ENCODE measurements at regions not wholly inside any gene's neighbourhood (a gene's known extent, or its start where the extent isn't known, plus 50 kb on each side); places are given as distances from the start of the nearest gene placed in this dataset.

DNA sequence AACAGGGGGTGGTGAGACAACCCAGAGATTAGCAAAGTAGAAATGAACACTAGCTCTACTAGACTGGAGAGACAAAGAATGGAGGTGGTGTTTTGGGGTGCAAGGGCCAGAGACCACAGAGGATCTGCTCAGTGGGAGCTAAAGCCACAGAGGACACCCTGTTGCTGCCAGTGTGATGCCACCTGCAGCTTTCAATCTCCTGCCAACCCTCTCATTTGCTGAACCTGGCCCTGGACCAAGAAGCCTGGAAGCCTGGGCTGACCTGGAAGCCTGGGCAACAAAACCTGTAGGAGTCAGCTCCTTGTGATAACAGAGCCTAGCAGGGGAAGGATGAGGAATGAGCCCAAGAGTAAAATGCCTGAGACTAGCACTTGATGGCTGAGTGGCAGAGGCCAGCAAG lies 81.1 kb upstream of the ADO start:
- Histone ChIP-seq H4K20me1 (ENCODE audit: insufficient read depth) (no peaks in the 10 kb centered on the region), H3K79me2 (ENCODE audit: insufficient read depth) (no peaks in the 10 kb centered on the region), H3K9me3 (no peaks in the 10 kb centered on the region), H3F3A (replicated peaks; ENCODE audit: insufficient read depth) (no peaks in the 10 kb centered on the region), H3K4me3 (ENCODE audit: low read depth in 2 of 2, low read length in 1 of 2) (no peak overlapping the region), H3K36me3 (replicated peaks in 1 of 2; ENCODE audit: control insufficient read depth in 1 of 2, insufficient read depth in 2 of 2, low read length in 1 of 2) (no peaks in the 10 kb centered on the region), H3K4me1 (ENCODE audit: control insufficient read depth in 1 of 2, insufficient read depth in 2 of 2, low read depth in 1 of 2, low read length in 1 of 2) (no peaks in the 10 kb centered on the region), H3K9ac (no peak overlapping the region), H3K27me3 (ENCODE audit: insufficient read depth) (peaks cover 17% of the 10 kb centered on the region; the same call in 1 of the 2 replicates), H3K4me2 (no peak overlapping the region), H3K9me2 (no peaks in the 10 kb centered on the region), H3K27ac (ENCODE audit: low read depth in 2 of 2, low read length in 1 of 2) (no peak overlapping the region), H2AFZ (ENCODE audit: low read depth) (no peak overlapping the region)
- no peak for TF ChIP-seq CTCF (IDR thresholded peaks at IDR 0.05)
- TF ChIP-seq FOXM1 (IDR thresholded peaks at IDR 0.05; ENCODE audit: low read depth): no peak
- TF ChIP-seq, protein P1, sequence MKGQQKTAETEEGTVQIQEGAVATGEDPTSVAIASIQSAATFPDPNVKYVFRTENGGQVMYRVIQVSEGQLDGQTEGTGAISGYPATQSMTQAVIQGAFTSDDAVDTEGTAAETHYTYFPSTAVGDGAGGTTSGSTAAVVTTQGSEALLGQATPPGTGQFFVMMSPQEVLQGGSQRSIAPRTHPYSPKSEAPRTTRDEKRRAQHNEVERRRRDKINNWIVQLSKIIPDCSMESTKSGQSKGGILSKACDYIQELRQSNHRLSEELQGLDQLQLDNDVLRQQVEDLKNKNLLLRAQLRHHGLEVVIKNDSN (IDR thresholded peaks at IDR 0.05; ENCODE audit: borderline replicate concordance, low read depth): no peak
- TF ChIP-seq CHD2 (IDR thresholded peaks at IDR 0.05; ENCODE audit: low read length, partially characterized antibody): no peak
- no peak for TF ChIP-seq EZH2phosphoT487 (IDR thresholded peaks at IDR 0.05; ENCODE audit: borderline replicate concordance, low read depth)
- TF ChIP-seq JUND (IDR thresholded peaks at IDR 0.05): no peak
- TF ChIP-seq MEF2A (IDR thresholded peaks at IDR 0.05; ENCODE audit: borderline replicate concordance, low read depth): no peak
- no peak for DNase-seq
- ChIA-PET POLR2A (no interaction called here), CTCF (no interaction called here)

DNA sequence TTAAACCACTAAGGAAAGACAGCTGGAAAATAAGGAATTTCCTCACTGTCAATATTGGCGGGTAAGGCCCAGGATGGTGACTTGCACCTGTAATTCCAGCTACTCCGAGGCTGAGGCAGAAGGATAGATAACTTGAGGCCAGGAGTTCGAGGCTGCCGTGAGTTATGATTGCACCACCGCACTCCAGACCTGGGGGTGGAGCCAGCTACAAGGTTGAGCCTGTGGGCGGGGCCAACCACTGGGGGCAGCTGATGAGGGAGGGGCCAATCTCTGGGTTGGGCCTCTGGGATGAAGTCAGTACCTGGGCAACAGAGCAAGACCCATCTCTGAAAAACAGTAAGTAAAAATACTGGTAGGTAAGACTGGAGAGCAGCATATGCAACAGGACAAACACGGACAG lies 80.1 kb upstream of the ADO start:
- WGBS (ENCODE audit: low lambda C conversion rate): 27% methylated on average over 7 of the region's 7 CpGs
- ChIA-PET CTCF (interaction anchor here (0.8 kb wide), 1 partner anchor 9 kb away, joined by 3 read pairs; no protein-coding TSS in a partner anchor), POLR2A (no interaction called here)
- Histone ChIP-seq H3K36me3 (replicated peaks in 1 of 2; ENCODE audit: control insufficient read depth in 1 of 2, insufficient read depth in 2 of 2, low read length in 1 of 2) (no peaks in the 10 kb centered on the region), H3K9me3 (no peaks in the 10 kb centered on the region), H3K4me1 (ENCODE audit: control insufficient read depth in 1 of 2, insufficient read depth in 2 of 2, low read depth in 1 of 2, low read length in 1 of 2) (no peaks in the 10 kb centered on the region), H3K9ac (no peak overlapping the region), H3K27ac (ENCODE audit: low read depth in 2 of 2, low read length in 1 of 2) (no peak overlapping the region), H3K4me3 (ENCODE audit: low read depth in 2 of 2, low read length in 1 of 2) (no peak overlapping the region), H3K27me3 (ENCODE audit: insufficient read depth) (peaks cover 25% of the 10 kb centered on the region; the same call in 1 of the 2 replicates), H3K9me2 (no peaks in the 10 kb centered on the region), H3K79me2 (ENCODE audit: insufficient read depth) (no peaks in the 10 kb centered on the region), H2AFZ (ENCODE audit: low read depth) (no peak overlapping the region), H4K20me1 (ENCODE audit: insufficient read depth) (no peaks in the 10 kb centered on the region), H3K4me2 (no peak overlapping the region), H3F3A (replicated peaks; ENCODE audit: insufficient read depth) (no peaks in the 10 kb centered on the region)
- DNase-seq: no peak
- no peak for TF ChIP-seq RFX5 (IDR thresholded peaks at IDR 0.05; ENCODE audit: low read length)
- TF ChIP-seq, protein P2, sequence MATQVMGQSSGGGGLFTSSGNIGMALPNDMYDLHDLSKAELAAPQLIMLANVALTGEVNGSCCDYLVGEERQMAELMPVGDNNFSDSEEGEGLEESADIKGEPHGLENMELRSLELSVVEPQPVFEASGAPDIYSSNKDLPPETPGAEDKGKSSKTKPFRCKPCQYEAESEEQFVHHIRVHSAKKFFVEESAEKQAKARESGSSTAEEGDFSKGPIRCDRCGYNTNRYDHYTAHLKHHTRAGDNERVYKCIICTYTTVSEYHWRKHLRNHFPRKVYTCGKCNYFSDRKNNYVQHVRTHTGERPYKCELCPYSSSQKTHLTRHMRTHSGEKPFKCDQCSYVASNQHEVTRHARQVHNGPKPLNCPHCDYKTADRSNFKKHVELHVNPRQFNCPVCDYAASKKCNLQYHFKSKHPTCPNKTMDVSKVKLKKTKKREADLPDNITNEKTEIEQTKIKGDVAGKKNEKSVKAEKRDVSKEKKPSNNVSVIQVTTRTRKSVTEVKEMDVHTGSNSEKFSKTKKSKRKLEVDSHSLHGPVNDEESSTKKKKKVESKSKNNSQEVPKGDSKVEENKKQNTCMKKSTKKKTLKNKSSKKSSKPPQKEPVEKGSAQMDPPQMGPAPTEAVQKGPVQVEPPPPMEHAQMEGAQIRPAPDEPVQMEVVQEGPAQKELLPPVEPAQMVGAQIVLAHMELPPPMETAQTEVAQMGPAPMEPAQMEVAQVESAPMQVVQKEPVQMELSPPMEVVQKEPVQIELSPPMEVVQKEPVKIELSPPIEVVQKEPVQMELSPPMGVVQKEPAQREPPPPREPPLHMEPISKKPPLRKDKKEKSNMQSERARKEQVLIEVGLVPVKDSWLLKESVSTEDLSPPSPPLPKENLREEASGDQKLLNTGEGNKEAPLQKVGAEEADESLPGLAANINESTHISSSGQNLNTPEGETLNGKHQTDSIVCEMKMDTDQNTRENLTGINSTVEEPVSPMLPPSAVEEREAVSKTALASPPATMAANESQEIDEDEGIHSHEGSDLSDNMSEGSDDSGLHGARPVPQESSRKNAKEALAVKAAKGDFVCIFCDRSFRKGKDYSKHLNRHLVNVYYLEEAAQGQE (IDR thresholded peaks at IDR 0.05; ENCODE audit: low read depth, low read length): no peak
- no peak for TF ChIP-seq GATA2 (CRISPR knock-in tag; IDR thresholded peaks at IDR 0.05)
- TF ChIP-seq MEF2A (IDR thresholded peaks at IDR 0.05; ENCODE audit: borderline replicate concordance, low read depth): no peak
- TF ChIP-seq FOXM1 (IDR thresholded peaks at IDR 0.05; ENCODE audit: low read depth): no peak
- TF ChIP-seq TAF1 (IDR thresholded peaks at IDR 0.05; ENCODE audit: borderline replicate concordance, low read depth, low read length): no peak
- TF ChIP-seq ZBTB33 (IDR thresholded peaks at IDR 0.05; ENCODE audit: borderline replicate concordance, low read depth): no peak
- no peak for TF ChIP-seq JUND (IDR thresholded peaks at IDR 0.05)
- TF ChIP-seq SIN3A (IDR thresholded peaks at IDR 0.05; ENCODE audit: borderline replicate concordance, low read depth, low read length): no peak
- TF ChIP-seq USF2 (IDR thresholded peaks at IDR 0.05; ENCODE audit: borderline replicate concordance, low read depth, low read length): no peak
- TF ChIP-seq POLR2AphosphoS5 (IDR thresholded peaks at IDR 0.05; ENCODE audit: low read depth, low read length): no peak
- no peak for TF ChIP-seq MXI1 (IDR thresholded peaks at IDR 0.05; ENCODE audit: low read depth, low read length)
- TF ChIP-seq, protein P3, sequence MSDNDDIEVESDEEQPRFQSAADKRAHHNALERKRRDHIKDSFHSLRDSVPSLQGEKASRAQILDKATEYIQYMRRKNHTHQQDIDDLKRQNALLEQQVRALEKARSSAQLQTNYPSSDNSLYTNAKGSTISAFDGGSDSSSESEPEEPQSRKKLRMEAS (IDR thresholded peaks at IDR 0.05; ENCODE audit: low read depth): no peak
- TF ChIP-seq EZH2phosphoT487 (IDR thresholded peaks at IDR 0.05; ENCODE audit: borderline replicate concordance, low read depth): no peak
- no peak for TF ChIP-seq CHD2 (IDR thresholded peaks at IDR 0.05; ENCODE audit: low read length, partially characterized antibody)
- no peak for TF ChIP-seq YY1 (IDR thresholded peaks at IDR 0.05; ENCODE audit: low read depth)

All from SK-N-SH (cell line).